ENCODE measurements at regions not wholly inside any gene's neighbourhood (a gene's known extent, or its start where the extent isn't known, plus 50 kb on each side); places are given as distances from the start of the nearest gene placed in this dataset.

DNA sequence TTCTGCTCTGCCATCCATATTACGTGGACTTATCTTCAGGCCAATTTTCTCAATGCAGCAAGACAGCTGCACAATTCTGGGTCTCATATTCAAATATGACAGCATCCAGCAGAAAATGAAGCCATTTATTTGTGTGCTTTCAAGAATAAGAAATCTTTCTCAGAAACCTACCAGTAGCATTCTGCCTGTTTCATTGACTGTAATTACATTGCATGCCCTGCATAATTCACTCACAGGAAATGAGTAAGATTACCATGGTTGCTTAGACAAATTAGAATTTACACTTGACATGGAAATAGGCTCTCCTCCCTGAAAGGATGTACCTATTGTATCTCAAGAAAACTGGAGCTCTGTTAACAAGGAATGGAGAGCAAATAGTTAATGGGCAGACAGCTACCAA lies 346.6 kb upstream of the DCBLD2 start:
- no peak for TF ChIP-seq EZH2 (IDR thresholded peaks at IDR 0.05; ENCODE audit: borderline replicate concordance, low read depth, low read length, poor library complexity, severe bottlenecking)
- TF ChIP-seq, protein P1, sequence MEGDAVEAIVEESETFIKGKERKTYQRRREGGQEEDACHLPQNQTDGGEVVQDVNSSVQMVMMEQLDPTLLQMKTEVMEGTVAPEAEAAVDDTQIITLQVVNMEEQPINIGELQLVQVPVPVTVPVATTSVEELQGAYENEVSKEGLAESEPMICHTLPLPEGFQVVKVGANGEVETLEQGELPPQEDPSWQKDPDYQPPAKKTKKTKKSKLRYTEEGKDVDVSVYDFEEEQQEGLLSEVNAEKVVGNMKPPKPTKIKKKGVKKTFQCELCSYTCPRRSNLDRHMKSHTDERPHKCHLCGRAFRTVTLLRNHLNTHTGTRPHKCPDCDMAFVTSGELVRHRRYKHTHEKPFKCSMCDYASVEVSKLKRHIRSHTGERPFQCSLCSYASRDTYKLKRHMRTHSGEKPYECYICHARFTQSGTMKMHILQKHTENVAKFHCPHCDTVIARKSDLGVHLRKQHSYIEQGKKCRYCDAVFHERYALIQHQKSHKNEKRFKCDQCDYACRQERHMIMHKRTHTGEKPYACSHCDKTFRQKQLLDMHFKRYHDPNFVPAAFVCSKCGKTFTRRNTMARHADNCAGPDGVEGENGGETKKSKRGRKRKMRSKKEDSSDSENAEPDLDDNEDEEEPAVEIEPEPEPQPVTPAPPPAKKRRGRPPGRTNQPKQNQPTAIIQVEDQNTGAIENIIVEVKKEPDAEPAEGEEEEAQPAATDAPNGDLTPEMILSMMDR (conservative IDR thresholded peaks at IDR 0.05; ENCODE audit: low read depth, low read length): no peak

DNA sequence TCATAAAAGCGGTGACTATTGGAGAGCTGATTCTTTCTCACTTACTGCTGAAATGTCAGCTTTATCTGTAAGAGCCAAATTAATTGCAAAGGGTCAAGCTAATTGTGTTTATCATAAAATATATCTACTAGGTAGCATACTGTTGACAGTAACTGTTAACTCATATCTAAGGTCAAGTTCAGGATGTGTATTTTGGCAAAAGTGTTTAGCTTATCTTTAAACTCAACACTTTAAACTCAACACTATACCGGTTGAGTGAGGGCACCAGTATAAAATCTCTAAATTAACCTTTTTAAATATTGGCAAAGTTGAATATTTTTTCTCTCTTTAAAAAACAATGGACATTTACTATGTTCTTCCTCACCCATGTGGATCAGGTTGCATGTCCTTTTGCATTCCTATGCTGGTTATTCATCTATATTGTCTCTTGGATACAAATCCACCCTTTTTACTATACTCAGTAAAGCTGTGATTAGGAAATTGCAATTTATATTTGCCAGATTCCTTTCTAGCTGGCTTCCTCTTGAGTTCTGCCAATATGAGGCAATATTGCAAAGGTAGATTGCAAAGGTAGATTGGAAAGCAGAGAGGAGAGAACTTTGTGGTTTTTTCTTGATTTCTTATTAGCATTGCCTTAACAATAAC lies 344.6 kb upstream of the DCBLD2 start:
- DNase-seq (ENCODE audit: low spot score): no peak
- POLR2A ChIA-PET (ENCODE audit: low non-redundant PET): no interaction called here

More for the DNA sequence above, 346.6 kb upstream of the DCBLD2 start:
- intact Hi-C loops (cut with micrococcal nuclease; ENCODE audit: unreplicated experiment): loop anchor here (10.0 kb wide), 1 partner anchor 63 kb away; no protein-coding TSS in a partner anchor
- Histone ChIP-seq H3K36me3 (ENCODE audit: insufficient read depth, low read length, poor library complexity, severe bottlenecking) (no peaks in the 10 kb centered on the region), H3K27ac (ENCODE audit: low read depth, low read length, poor library complexity, severe bottlenecking) (peak overlapping the region; percentile 53), H3K4me1 (ENCODE audit: insufficient read depth, low read length, poor library complexity, severe bottlenecking) (peaks cover 31% of the 10 kb centered on the region), H3K4me3 (ENCODE audit: low read depth, low read length, poor library complexity, severe bottlenecking) (no peak overlapping the region), H3K9me3 (ENCODE audit: low read depth, low read length, poor library complexity, severe bottlenecking) (no peaks in the 10 kb centered on the region), H3K27me3 (replicated peaks; ENCODE audit: insufficient read depth, low read depth, low read length, poor library complexity) (no peaks in the 10 kb centered on the region)
- DNase-seq (ENCODE audit: low spot score): peak; percentile 84
- CTCF ChIA-PET: no interaction called here
- POLR2A ChIA-PET (ENCODE audit: low non-redundant PET): no interaction called here
- no TSS peak for BruUV-seq (replicated peaks)

DNA sequence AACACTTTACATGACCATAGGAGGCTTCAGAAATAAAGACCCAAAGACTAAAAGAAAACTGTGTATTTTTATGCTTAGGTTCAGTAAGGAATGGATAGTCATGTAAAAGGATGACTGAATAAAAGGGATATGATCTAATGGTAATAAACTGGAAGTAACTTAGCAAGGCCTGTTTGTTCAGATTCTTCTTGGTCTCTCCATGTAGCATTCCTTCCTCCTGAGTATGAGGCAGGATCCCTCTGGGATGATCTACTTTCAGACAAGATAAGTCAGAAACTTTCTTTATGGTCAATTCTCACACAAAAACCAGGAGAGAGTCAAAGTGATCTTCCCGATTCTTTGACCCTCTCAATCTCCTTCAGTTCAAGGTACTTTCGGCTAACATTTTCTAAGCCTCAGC lies 340.8 kb upstream of the DCBLD2 start:
- H3K36me3 ChIP-seq (ENCODE audit: insufficient read depth, low read length, poor library complexity, severe bottlenecking): no peaks in the 10 kb centered on the region
- CTCF ChIA-PET: no interaction called here
- H3K27me3 ChIP-seq (replicated peaks; ENCODE audit: insufficient read depth, low read depth, low read length, poor library complexity): no peaks in the 10 kb centered on the region
- DNase-seq (ENCODE audit: low spot score): no peak
- no peak for TF ChIP-seq EZH2 (IDR thresholded peaks at IDR 0.05; ENCODE audit: borderline replicate concordance, low read depth, low read length, poor library complexity, severe bottlenecking)
- TF ChIP-seq, protein P1 (conservative IDR thresholded peaks at IDR 0.05; ENCODE audit: low read depth, low read length): no peak
- POLR2A ChIA-PET (ENCODE audit: low non-redundant PET): no interaction called here
- no peaks in the 10 kb centered on the region for H3K9me3 ChIP-seq (ENCODE audit: low read depth, low read length, poor library complexity, severe bottlenecking)
- no TSS peak for BruUV-seq (replicated peaks)
- peaks cover 23% of the 10 kb centered on the region for H3K4me1 ChIP-seq (ENCODE audit: insufficient read depth, low read length, poor library complexity, severe bottlenecking)
- H3K4me3 ChIP-seq (ENCODE audit: low read depth, low read length, poor library complexity, severe bottlenecking): no peak overlapping the region
- intact Hi-C loops (cut with micrococcal nuclease; ENCODE audit: unreplicated experiment): loop anchor here (10.0 kb wide), 1 partner anchor 57 kb away; no protein-coding TSS in a partner anchor
- no peak overlapping the region for H3K27ac ChIP-seq (ENCODE audit: low read depth, low read length, poor library complexity, severe bottlenecking)

More for the DNA sequence above, 344.6 kb upstream of the DCBLD2 start:
- H3K4me1 ChIP-seq (ENCODE audit: insufficient read depth, low read length, poor library complexity, severe bottlenecking): peaks cover 34% of the 10 kb centered on the region
- H3K27me3 ChIP-seq (replicated peaks; ENCODE audit: insufficient read depth, low read depth, low read length, poor library complexity): no peaks in the 10 kb centered on the region
- BruUV-seq (replicated peaks): no TSS peak
- no peaks in the 10 kb centered on the region for H3K9me3 ChIP-seq (ENCODE audit: low read depth, low read length, poor library complexity, severe bottlenecking)
- intact Hi-C loops (cut with micrococcal nuclease; ENCODE audit: unreplicated experiment): loop anchor here (10.0 kb wide), 1 partner anchor 61 kb away; no protein-coding TSS in a partner anchor
- no peak overlapping the region for H3K4me3 ChIP-seq (ENCODE audit: low read depth, low read length, poor library complexity, severe bottlenecking)
- TF ChIP-seq EZH2 (IDR thresholded peaks at IDR 0.05; ENCODE audit: borderline replicate concordance, low read depth, low read length, poor library complexity, severe bottlenecking): no peak
- TF ChIP-seq, protein P1 (conservative IDR thresholded peaks at IDR 0.05; ENCODE audit: low read depth, low read length): no peak
- H3K36me3 ChIP-seq (ENCODE audit: insufficient read depth, low read length, poor library complexity, severe bottlenecking): no peaks in the 10 kb centered on the region
- CTCF ChIA-PET: no interaction called here
- peak overlapping the region; percentile 20 for H3K27ac ChIP-seq (ENCODE audit: low read depth, low read length, poor library complexity, severe bottlenecking)
